ENCODE measurements at regions not wholly inside any gene's neighbourhood (a gene's known extent, or its start where the extent isn't known, plus 50 kb on each side); places are given as distances from the start of the nearest gene placed in this dataset.

- DNase-seq, result no peak
- TF ChIP-seq CTCF (IDR thresholded peaks at IDR 0.05; ENCODE audit: insufficient read depth in 1 of 2, low read depth in 1 of 2, low read length in 1 of 2, severe bottlenecking in 1 of 2, unreplicated experiment in 1 of 2), result no peak
- Mint-ChIP-seq H3K9me3 (ENCODE audit: unreplicated experiment) (no peaks in the 10 kb centered on the region), H3K4me1 (ENCODE audit: low read depth, unreplicated experiment) (peaks cover 10% of the 10 kb centered on the region), H3K27me3 (ENCODE audit: insufficient read depth, unreplicated experiment) (no peaks in the 10 kb centered on the region), H3K36me3 (ENCODE audit: insufficient read depth, unreplicated experiment) (no peaks in the 10 kb centered on the region), H3K4me3 (ENCODE audit: unreplicated experiment) (no peak overlapping the region), H3K27ac (ENCODE audit: unreplicated experiment) (no peak overlapping the region)
- CTCF ChIA-PET, result no interaction called here
- BruUV-seq (replicated peaks), result no TSS peak
- POLR2A ChIA-PET, result no interaction called here
- intact Hi-C loops (cut with micrococcal nuclease; ENCODE audit: unreplicated experiment), result no loop called here
- Histone ChIP-seq H3K36me3 (ENCODE audit: control insufficient read depth, insufficient read depth, low read length) (no peaks in the 10 kb centered on the region), H3K27me3 (replicated peaks; ENCODE audit: control insufficient read depth, insufficient read depth, low read length) (no peaks in the 10 kb centered on the region), H3K4me1 (0 out of 2 replicates have a peak, but pooled peaks cover 7% of the 10 kb centered on the region), H3K9me3 (no peaks in the 10 kb centered on the region), H3K4me3 (ENCODE audit: low read depth, low read length) (no peak overlapping the region)
Measured at GRCh38 chr3:171511450-171511849, 51.2 kb upstream of the TNIK start.

Measured in Caco-2 (cell line).